ENCODE measurements at regions not wholly inside any gene's neighbourhood (a gene's known extent, or its start where the extent isn't known, plus 50 kb on each side); places are given as distances from the start of the nearest gene placed in this dataset.
"Not testable (repeated sequence)": the region's sequence is repeated elsewhere in the genome, so short reads cannot be mapped to it uniquely, and the experiment has no call there.

DNA sequence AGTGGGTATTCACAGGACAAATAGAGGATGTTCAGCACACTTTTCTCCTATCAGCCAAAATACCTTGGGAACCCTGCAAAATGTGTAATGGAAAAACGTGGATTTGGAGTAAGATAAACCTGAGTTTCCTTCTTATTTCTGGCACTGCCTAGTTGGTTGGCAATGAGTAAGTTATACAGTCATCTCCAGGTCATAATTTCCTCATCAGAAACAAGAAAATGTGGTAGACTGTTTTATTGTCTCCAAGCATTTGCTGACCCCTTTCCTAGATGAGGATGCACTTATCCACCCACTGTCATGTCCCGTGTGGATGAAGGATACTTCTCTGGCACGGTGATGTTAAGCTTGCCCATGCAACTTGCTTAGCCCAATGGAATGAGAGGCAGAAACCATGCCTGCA, 458.0 kb downstream of the KIF2B start:
- intact Hi-C loops (cut with DNase I): no loop called here
- DNase-seq (ENCODE audit: low spot score): no peak

DNA sequence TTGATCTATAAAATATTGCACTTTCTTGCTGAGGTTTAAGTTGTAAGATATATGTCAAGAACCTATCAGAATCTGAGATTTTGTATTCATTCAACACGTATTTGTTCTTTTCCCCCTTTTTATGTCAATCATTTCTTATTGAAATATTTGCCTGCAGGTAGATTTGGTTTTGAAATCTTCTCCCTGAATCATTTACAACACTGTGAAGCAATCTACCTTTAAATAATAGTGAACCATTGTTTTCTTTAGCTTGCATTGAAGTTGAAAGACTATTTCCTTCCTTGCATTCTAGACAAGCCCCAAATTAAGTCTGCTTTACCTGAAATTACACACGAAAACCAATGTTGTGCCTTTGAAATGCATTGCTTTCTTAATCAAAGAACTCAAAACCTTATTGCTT, 460.2 kb downstream of the KIF2B start:
- intact Hi-C loops (cut with DNase I): no loop called here
- DNase-seq (ENCODE audit: low spot score): no peak

DNA sequence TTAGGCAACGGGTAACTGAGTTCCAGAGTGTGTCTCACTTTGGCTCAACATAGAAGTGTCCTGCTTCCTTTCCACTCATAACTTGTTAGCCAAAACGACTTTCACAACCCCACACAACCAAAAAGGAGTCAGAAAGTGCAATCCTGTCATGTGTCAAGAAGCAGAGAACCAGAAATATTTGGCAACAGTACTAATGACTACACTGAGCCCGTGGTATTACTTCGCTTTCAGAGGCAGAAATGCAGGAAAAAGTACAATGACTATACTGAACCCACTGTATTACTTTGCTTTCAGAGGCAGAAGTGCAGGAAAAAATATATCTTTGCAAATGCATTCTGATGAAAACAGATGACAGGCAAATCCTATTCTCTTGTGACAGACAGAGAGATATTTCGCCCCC, 484.6 kb downstream of the KIF2B start:
- intact Hi-C loops (cut with DNase I): no loop called here

DNA sequence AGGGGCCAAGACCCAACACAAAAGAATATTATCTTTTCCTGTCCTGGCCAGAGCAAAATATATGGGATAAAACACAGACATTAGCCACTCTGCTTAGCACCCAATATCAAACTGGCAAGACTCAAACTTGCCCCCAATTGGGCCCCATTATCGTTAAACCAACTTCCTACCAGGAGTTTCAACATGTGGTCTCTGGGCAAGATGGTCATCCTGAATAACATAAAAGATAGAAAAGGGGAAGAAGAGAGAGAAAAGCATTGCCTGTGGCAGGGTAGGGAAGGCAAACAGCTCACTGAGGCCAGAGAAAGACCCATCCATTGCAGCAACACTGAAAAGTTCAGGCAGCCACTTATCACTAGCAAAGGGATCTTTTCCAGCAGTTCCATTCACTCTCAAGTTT, 502.1 kb downstream of the KIF2B start:
- intact Hi-C loops (cut with DNase I): no loop called here
- DNase-seq (ENCODE audit: low spot score): no peak

More for the DNA sequence above, 484.6 kb downstream of the KIF2B start:
- no peak for DNase-seq (ENCODE audit: low spot score)

DNA sequence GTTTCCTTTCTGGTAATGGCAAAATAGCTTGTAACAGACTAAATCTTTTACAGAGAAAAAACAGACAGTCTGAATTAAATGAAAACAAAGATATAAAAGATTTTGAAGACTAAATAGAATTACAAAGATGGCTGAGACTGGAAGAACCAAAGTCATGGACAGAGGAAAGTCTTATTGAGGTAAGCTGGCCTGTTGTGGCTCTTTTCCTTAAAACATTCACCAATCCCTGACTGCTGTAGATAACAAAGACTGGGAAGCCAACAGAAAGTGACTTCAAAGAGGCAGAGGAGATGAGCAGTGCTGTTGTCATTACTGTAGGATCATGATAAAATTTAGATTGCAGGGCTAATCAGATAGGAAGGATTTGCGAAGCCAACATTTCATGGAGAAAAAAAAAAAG, 517.0 kb downstream of the KIF2B start:
- intact Hi-C loops (cut with DNase I): no loop called here
- DNase-seq (ENCODE audit: low spot score): no peak

DNA sequence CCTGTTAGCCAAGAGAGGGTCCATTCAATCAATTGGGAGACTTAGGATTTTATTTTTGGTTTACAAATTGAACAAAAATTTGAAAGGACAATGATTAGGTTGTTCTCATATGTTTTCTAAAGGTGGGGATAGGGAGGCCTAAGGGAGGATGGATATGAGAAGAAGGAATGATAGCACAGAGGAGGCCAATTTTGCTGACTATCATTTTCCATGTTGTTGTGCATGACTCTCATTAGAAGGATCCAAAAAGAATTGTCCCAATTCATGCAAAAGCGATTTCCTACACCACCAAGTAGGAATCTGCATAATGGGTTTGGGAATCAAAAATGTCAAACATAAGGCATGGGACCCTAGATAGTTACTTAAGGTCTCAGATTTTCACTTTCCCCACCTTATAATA, 524.8 kb downstream of the KIF2B start:
- intact Hi-C loops (cut with DNase I): no loop called here
- no peak for DNase-seq (ENCODE audit: low spot score)

DNA sequence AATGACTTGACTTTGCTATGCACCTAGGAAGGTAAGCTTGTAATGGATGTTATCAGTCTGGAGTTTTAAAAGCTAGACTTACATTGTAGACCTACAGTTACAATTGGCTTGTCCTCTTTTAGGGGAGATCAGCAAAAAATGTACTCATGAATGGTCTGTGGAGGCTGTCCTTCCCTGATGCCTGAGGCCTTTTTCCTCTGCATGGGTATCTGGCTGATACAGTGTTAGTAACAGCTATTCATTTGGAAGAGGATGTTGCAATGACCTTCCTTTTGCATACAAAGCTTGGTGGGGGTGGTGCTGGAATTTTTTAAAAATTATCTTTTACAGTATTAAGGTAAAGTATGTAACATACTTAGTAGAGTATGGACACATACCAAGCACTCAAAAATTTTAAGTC, 525.5 kb downstream of the KIF2B start:
- intact Hi-C loops (cut with DNase I): no loop called here

DNA sequence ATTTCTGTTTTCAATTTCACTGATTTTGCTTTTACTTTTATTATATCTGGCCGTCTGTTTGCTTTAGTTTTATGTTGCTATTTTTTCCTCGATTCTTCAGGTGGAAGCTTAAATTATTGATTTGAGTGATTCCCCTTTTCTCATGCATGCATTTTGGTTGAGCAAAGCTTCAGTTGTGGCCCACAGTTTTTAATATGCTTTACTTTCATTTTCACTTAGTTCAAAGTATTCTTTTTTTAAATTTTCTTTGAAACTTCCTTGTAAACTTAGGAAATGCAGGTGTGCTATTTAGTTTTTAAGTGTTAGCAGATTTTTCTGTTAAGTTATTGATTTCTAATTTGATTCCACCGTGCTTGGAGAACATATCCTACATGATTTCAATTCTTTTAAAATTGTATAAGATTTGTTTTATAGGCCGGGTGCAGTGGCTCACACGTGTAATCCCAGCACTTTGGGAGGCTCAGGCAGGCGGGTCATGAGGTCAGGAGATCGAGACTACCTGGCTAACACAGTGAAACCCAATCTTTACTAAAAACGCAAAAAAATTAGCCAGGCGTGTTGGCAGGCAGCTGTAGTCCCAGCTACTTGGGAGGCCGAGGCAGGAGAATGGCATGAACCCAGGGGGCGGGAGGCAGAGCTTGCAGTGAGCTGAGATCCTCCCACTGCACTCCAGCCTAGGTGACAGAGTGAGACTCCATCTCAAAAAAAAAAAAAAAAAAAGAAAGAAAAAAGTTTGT, 531.2 kb downstream of the KIF2B start:
- intact Hi-C loops (cut with DNase I): no loop called here
- DNase-seq (ENCODE audit: low spot score): no peak

More for the DNA sequence above, 525.5 kb downstream of the KIF2B start:
- no peak for DNase-seq (ENCODE audit: low spot score)

DNA sequence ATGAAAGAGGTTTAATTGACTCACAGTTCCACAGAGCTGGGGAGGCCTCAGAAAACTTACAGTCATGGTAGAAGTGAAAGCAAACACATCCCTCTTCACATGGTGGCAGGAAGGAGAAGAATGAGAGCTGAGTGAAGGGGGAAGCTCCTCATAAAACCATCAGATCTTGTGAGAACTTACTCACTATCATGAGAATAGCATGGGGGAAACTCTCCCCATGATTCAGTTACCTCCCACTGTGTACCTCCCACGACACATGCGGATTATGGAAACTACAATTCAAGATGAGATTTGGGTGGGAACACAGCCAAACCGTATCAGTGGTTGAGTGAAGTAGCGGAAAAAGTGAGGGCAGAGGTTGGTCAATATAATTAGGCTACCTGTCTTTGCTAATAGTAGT, 538.3 kb downstream of the KIF2B start:
- DNase-seq (ENCODE audit: low spot score); intact Hi-C loops (cut with DNase I): not testable (repeated sequence)

DNA sequence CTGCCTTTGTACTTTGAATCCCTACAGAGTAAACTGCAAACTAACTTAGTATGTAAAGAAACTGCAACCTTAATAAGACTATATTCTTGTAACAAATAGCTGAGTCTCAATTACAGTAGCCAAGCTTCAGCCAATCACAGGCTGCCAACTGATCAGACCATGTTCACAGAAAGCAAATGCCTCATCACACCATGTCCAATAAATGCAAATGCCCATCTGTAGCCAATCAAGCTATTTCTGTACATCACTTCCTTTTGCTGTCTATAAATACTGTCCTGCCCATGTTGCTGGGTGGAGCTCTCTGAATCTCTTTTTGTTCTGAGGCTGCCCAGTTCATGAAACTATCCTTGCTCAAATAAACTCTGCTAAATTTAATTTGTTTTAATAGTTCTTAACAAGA, 531.7 kb upstream of the TOM1L1 start:
- intact Hi-C loops (cut with DNase I): no loop called here
- no peak for DNase-seq (ENCODE audit: low spot score)

DNA sequence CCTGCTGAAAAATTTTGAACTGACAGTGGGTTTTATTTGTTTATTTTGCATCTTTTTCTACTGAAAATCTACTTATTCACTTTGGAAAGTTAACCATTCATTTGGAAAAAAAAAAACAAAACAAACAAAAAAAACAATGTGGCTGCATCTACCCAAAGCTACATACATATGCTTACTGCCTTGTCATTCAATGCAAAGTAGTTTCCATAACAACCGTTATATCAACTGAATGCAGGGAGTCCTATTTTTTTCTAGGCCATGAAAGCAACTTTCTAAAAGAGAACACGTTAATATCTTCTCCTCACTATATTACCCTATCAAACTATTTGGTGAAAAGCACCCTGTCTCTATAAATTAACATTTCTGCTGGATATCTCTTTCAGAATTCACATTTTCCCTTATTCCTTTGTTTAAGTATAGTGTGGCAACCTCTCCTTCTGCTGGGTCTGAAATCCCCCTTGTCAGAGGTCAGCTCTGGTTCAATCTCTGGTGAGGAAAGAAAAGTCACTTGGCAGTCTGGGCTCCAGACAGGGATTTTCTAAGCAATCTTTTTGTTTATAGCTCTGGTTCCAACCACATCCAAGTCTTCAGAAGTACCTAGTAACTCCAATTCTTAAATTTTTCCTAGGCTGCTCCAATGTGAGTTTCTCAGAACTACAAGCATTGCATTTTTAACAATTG, 528.4 kb upstream of the TOM1L1 start:
- DNase-seq (ENCODE audit: low spot score): no peak
- intact Hi-C loops (cut with DNase I): no loop called here

DNA sequence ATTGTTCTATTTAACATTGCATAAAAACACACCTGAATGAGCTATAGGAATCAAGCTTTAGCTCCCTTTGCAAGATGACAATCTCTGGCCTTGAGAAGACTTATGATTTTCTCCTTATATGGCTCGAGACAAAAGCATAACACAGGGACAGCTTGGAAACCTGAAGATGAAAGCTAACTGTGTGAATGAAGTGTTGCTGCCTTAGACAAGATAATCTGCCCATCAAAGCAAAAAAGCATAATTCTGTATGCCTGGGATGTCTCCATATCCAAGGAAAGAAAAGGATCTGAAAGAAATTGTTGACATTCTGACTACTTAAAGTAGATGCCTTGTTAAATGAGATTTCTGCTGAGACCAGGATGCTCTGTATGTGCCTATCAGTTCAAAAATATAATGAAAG, 526.7 kb upstream of the TOM1L1 start:
- intact Hi-C loops (cut with DNase I): no loop called here
- no peak for DNase-seq (ENCODE audit: low spot score)

DNA sequence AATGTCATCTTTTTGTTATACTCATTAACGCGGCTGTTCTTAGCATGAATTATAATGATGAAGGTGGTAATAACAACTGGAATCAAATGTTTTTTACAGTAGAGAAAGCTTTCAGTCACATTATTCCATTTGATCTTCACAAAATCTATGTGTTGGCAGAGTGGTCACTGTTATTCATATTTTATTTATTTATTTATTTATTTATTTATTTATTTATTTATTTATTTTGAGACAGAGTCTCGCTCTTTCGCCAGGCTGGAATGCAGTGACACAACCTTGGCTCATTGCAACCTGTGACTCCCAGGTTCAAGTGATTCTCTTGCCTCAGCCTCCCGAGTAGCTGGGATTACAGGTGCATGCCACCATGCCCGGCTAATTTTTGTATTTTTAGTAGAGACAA, 524.2 kb upstream of the TOM1L1 start:
- intact Hi-C loops (cut with DNase I); DNase-seq (ENCODE audit: low spot score): not testable (repeated sequence)

DNA sequence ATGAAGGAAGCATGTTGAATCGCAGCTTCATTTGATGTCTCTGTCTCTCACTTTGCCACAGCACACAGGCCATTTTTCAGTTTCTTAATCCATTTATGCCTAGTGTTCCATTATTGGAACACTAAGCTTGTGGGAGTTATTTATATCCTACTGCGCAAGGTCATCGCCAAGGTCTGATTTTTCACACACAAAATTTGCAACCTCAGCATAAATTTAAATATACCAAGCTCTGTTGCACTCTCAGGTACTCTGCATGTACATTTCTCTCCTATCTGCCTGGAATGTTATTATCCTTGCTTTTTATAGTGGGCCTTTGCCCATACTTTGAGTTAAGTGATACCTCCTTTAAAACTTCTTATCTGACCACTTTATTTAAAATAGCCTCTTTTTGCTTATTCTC, 519.2 kb upstream of the TOM1L1 start:
- DNase-seq (ENCODE audit: low spot score): no peak
- intact Hi-C loops (cut with DNase I): no loop called here

DNA sequence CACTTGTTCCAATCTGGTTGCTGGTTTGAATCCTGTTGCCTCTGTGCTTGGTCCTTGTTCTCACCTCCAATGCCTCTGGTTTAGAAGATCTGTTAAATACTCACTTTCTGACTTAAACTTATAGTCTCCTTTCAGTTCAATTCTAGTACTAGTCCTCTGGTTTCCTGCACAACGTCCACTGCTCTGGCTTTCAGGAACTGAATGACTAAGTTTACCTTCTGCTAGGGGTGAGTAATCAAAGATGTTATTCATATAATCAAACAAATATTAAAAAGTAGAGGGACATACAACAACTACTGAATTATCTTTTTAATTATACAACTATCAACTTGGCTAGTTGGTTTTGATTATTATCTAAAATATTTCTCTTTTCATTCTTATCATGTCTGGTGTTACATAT, 496.4 kb upstream of the TOM1L1 start:
- DNase-seq (ENCODE audit: low spot score): no peak
- intact Hi-C loops (cut with DNase I): no loop called here

DNA sequence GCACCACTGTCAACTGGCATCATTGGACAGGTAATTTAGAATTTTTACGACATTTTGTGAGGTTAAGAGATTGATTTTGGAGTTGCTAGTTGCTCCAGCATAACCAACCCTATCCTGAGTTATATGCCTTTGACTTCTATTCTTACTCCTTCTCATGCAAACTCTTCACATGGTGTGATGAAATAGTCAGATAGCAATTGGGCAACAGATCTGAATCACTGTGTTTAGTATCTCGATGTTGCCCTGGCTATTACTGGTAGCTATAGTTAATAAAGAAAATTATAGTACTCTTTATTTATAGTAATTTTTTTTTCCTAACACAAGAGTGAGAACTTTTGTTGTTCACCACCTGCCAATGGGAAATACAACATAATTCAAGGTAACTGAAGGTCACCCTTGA, 494.8 kb upstream of the TOM1L1 start:
- intact Hi-C loops (cut with DNase I): no loop called here

DNA sequence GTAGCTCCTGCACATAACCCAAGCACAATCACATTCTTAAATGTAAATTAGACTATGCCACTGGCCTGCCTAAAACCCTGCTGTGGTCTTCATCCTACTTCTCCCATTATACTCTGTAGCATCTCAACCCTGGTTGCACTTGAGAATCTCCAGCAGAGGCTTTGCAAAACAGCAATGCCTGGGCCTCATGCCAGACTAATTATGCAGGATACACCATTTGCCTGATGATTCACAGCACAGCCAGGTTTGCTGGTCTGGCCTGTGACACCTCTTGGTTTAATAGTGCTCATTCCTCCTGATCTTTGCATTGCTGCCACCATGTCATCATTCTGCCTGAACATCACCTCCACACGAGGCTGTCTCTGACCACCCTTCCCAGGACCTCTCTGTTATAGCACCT, 491.9 kb upstream of the TOM1L1 start:
- no peak for DNase-seq (ENCODE audit: low spot score)
- intact Hi-C loops (cut with DNase I): no loop called here

More for the DNA sequence above, 494.8 kb upstream of the TOM1L1 start:
- DNase-seq (ENCODE audit: low spot score): no peak

DNA sequence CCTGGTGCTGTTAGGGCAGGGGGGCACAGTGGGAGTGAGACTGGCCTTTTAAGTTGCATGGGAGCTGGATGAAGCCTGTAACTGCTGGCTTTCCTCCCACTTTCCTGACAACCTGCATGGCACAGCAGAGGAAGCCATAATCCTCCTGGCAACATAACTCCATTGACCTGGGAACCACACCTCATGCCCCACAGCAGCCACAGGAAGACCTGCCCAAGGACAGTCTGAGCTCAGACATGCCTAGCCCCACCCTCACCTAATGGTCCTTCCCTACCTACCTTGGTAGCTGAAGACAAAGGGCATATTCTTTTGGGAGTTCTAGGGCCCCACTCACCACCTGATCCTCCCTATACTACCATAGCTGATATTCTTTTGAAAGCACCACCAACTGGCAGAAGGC, 482.2 kb upstream of the TOM1L1 start:
- intact Hi-C loops (cut with DNase I): no loop called here
- no peak for DNase-seq (ENCODE audit: low spot score)

DNA sequence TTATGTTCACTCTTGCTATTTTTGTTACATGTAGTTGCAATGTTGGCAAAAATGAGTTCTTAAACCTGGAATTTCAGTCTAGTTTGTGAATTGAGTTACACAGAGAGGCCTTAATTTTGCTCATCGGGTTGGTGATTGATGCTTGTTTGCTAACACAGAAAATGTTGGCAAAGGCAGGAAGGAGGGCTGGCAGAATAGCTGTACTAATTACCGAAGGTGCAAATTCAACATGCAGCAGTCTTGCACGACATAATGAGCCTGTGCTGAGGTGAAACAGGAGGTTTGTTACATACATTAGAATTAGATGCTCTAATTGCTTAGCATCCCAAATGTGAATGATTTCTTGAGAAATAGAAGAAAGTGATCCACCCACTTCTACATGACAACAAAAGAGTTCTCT, 475.0 kb upstream of the TOM1L1 start:
- intact Hi-C loops (cut with DNase I): no loop called here
- no peak for DNase-seq (ENCODE audit: low spot score)

DNA sequence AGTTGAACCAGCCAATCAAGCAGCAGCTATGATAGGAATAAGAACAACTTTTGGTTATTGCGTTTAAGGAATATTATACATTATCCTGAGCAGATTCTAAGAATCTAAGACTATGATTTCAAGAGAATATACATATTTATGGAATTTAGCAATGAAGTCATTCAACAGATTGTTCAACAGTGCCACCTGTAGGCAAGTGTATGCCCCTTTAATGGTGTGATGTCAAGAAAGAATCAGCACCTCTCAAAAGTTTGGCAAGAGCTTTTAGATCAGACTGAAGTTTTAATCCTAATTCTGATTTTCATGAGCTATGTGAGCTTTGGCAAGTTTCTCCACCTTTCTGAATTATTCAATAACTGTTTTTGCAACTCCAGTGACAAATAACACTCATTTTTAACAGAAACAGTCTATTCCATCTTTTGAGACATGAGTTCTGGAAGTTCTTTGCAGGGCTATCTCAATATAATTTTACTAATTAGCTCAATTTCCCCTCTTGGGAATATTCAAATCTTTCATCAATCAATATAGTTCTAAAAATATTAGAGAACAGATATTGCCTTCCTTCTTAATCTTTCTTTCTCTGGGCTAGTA, 474.3 kb upstream of the TOM1L1 start:
- DNase-seq (ENCODE audit: low spot score): no peak
- intact Hi-C loops (cut with DNase I): no loop called here

DNA sequence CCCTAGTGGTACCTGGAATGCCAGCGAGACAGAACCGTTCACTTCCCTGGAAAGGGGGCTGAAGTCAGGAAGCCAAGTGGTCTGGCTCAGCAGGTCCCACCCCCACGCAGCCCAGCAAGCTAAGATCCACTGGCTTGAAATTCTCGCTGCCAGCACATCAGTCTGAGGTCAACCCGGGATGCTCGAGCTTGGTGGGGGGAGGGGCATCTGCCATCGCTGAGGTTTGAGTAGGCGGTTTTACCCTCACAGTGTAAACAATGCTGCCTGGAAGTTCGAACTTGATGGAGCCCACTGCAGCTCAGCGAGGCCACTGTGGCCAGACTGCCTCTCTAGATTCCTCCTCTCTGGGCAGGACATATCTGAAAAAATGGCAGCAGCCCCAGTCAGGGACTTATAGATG, 464.7 kb upstream of the TOM1L1 start:
- intact Hi-C loops (cut with DNase I): no loop called here
- no peak for DNase-seq (ENCODE audit: low spot score)

All from cardiac septum (tissue), 1 donor.